ENCODE measurements at regions not wholly inside any gene's neighbourhood (a gene's known extent, or its start where the extent isn't known, plus 50 kb on each side); places are given as distances from the start of the nearest gene placed in this dataset.

GRCh38 chr2:120493231-120493630 lies 147.3 kb downstream of the INHBB start:
- no peaks in the 10 kb centered on the region for H3K4me1 Mint-ChIP-seq
- H3K27ac Mint-ChIP-seq = no peak overlapping the region
- peaks cover 13% of the 10 kb centered on the region for H3K27me3 Mint-ChIP-seq
- H3K36me3 Mint-ChIP-seq (ENCODE audit: low read depth) = no peaks in the 10 kb centered on the region
- H3K4me3 Mint-ChIP-seq = no peak overlapping the region
- no peaks in the 10 kb centered on the region for H3K9me3 Mint-ChIP-seq
- DNase-seq = no peak
- intact Hi-C loops (cut with micrococcal nuclease) = no loop called here

- H3K27me3 Mint-ChIP-seq = peaks cover 13% of the 10 kb centered on the region
- H3K9me3 Mint-ChIP-seq = no peaks in the 10 kb centered on the region
- H3K36me3 Mint-ChIP-seq (ENCODE audit: low read depth) = no peaks in the 10 kb centered on the region
- intact Hi-C loops (cut with micrococcal nuclease) = no loop called here
- H3K4me1 Mint-ChIP-seq = no peaks in the 10 kb centered on the region
- H3K27ac Mint-ChIP-seq = no peak overlapping the region
- no peak for DNase-seq
- no peak overlapping the region for H3K4me3 Mint-ChIP-seq
These were observed 148.5 kb downstream of the INHBB start for GRCh38 chr2:120494446-120494845.

- Mint-ChIP-seq H3K9me3 (no peaks in the 10 kb centered on the region), H3K36me3 (ENCODE audit: low read depth) (no peaks in the 10 kb centered on the region), H3K27ac (no peak overlapping the region), H3K4me3 (no peak overlapping the region), H3K4me1 (no peaks in the 10 kb centered on the region), H3K27me3 (peaks cover 13% of the 10 kb centered on the region)
- intact Hi-C loops (cut with micrococcal nuclease) = no loop called here
- no peak for DNase-seq
These were observed 149.7 kb downstream of the INHBB start for GRCh38 chr2:120495586-120495985.

GRCh38 chr2:120496235-120496634 lies 150.3 kb downstream of the INHBB start:
- no peak overlapping the region for H3K27ac Mint-ChIP-seq
- no peaks in the 10 kb centered on the region for H3K9me3 Mint-ChIP-seq
- peaks cover 13% of the 10 kb centered on the region for H3K27me3 Mint-ChIP-seq
- no peaks in the 10 kb centered on the region for H3K36me3 Mint-ChIP-seq (ENCODE audit: low read depth)
- H3K4me3 Mint-ChIP-seq = no peak overlapping the region
- H3K4me1 Mint-ChIP-seq = no peaks in the 10 kb centered on the region
- intact Hi-C loops (cut with micrococcal nuclease) = no loop called here
- no peak for DNase-seq

- intact Hi-C loops (cut with micrococcal nuclease) = no loop called here
- H3K4me3 Mint-ChIP-seq = no peak overlapping the region
- no peak overlapping the region for H3K27ac Mint-ChIP-seq
- H3K9me3 Mint-ChIP-seq = no peaks in the 10 kb centered on the region
- peaks cover 10% of the 10 kb centered on the region for H3K27me3 Mint-ChIP-seq
- no peaks in the 10 kb centered on the region for H3K4me1 Mint-ChIP-seq
- no peak for DNase-seq
- H3K36me3 Mint-ChIP-seq (ENCODE audit: low read depth) = no peaks in the 10 kb centered on the region
These were observed 150.8 kb downstream of the INHBB start for GRCh38 chr2:120496759-120497158.

- no peaks in the 10 kb centered on the region for H3K36me3 Mint-ChIP-seq (ENCODE audit: low read depth)
- H3K27ac Mint-ChIP-seq = no peak overlapping the region
- intact Hi-C loops (cut with micrococcal nuclease) = no loop called here
- no peaks in the 10 kb centered on the region for H3K9me3 Mint-ChIP-seq
- no peak overlapping the region for H3K4me3 Mint-ChIP-seq
- peaks cover 9% of the 10 kb centered on the region for H3K27me3 Mint-ChIP-seq
- DNase-seq = no peak
- H3K4me1 Mint-ChIP-seq = no peaks in the 10 kb centered on the region
These were observed 151.5 kb downstream of the INHBB start for GRCh38 chr2:120497261-120497977.

- peaks cover 6% of the 10 kb centered on the region for H3K27me3 Mint-ChIP-seq
- H3K9me3 Mint-ChIP-seq = no peaks in the 10 kb centered on the region
- no peak overlapping the region for H3K27ac Mint-ChIP-seq
- H3K36me3 Mint-ChIP-seq (ENCODE audit: low read depth) = no peaks in the 10 kb centered on the region
- intact Hi-C loops (cut with micrococcal nuclease) = no loop called here
- no peak overlapping the region for H3K4me3 Mint-ChIP-seq
- no peaks in the 10 kb centered on the region for H3K4me1 Mint-ChIP-seq
- no peak for DNase-seq
These were observed 152.2 kb downstream of the INHBB start for GRCh38 chr2:120498121-120498520.

- intact Hi-C loops (cut with micrococcal nuclease) = no loop called here
- H3K27me3 Mint-ChIP-seq = peaks cover 4% of the 10 kb centered on the region
- DNase-seq = no peak
- H3K4me3 Mint-ChIP-seq = no peak overlapping the region
- H3K9me3 Mint-ChIP-seq = no peaks in the 10 kb centered on the region
- no peaks in the 10 kb centered on the region for H3K4me1 Mint-ChIP-seq
- H3K36me3 Mint-ChIP-seq (ENCODE audit: low read depth) = no peaks in the 10 kb centered on the region
- no peak overlapping the region for H3K27ac Mint-ChIP-seq
These were observed 152.8 kb downstream of the INHBB start for GRCh38 chr2:120498576-120499394.

- Mint-ChIP-seq H3K4me1 (no peaks in the 10 kb centered on the region), H3K27ac (no peak overlapping the region), H3K36me3 (ENCODE audit: low read depth) (no peaks in the 10 kb centered on the region), H3K4me3 (no peak overlapping the region), H3K9me3 (no peaks in the 10 kb centered on the region), H3K27me3 (peaks cover 1% of the 10 kb centered on the region)
- DNase-seq = no peak
- intact Hi-C loops (cut with micrococcal nuclease) = no loop called here
These were observed 154.0 kb downstream of the INHBB start for GRCh38 chr2:120499784-120500495.

GRCh38 chr2:120501591-120501990 lies 155.7 kb downstream of the INHBB start:
- Mint-ChIP-seq H3K9me3 (no peaks in the 10 kb centered on the region), H3K36me3 (ENCODE audit: low read depth) (no peaks in the 10 kb centered on the region), H3K27me3 (peaks cover 1% of the 10 kb centered on the region), H3K27ac (no peak overlapping the region), H3K4me1 (no peaks in the 10 kb centered on the region), H3K4me3 (no peak overlapping the region)
- DNase-seq = no peak
- intact Hi-C loops (cut with micrococcal nuclease) = no loop called here

GRCh38 chr2:120502357-120502756 lies 156.4 kb downstream of the INHBB start:
- H3K4me1 Mint-ChIP-seq = no peaks in the 10 kb centered on the region
- intact Hi-C loops (cut with micrococcal nuclease) = no loop called here
- no peak overlapping the region for H3K4me3 Mint-ChIP-seq
- peaks cover under 1% of the 10 kb centered on the region for H3K27me3 Mint-ChIP-seq
- H3K9me3 Mint-ChIP-seq = no peaks in the 10 kb centered on the region
- no peaks in the 10 kb centered on the region for H3K36me3 Mint-ChIP-seq (ENCODE audit: low read depth)
- DNase-seq = no peak
- no peak overlapping the region for H3K27ac Mint-ChIP-seq

- Mint-ChIP-seq H3K9me3 (no peaks in the 10 kb centered on the region), H3K36me3 (ENCODE audit: low read depth) (no peaks in the 10 kb centered on the region), H3K27ac (no peak overlapping the region), H3K27me3 (no peaks in the 10 kb centered on the region), H3K4me1 (no peaks in the 10 kb centered on the region), H3K4me3 (no peak overlapping the region)
- DNase-seq = no peak
- intact Hi-C loops (cut with micrococcal nuclease) = no loop called here
These were observed 156.8 kb downstream of the INHBB start for GRCh38 chr2:120502761-120503160.

- H3K9me3 Mint-ChIP-seq = no peaks in the 10 kb centered on the region
- intact Hi-C loops (cut with micrococcal nuclease) = no loop called here
- H3K36me3 Mint-ChIP-seq (ENCODE audit: low read depth) = no peaks in the 10 kb centered on the region
- no peak for DNase-seq
- H3K27me3 Mint-ChIP-seq = no peaks in the 10 kb centered on the region
- H3K4me1 Mint-ChIP-seq = no peaks in the 10 kb centered on the region
- no peak overlapping the region for H3K27ac Mint-ChIP-seq
- no peak overlapping the region for H3K4me3 Mint-ChIP-seq
These were observed 157.4 kb downstream of the INHBB start for GRCh38 chr2:120503206-120503792.

Data from activated CD4-positive, alpha-beta T cell treated with anti-CD3 and anti-CD28 coated beads, Interleukin-2, amount 10 ng/mL, durations not matched to agents 24 days and 14 days (primary cell).